ENCODE measurements at regions not wholly inside any gene's neighbourhood (a gene's known extent, or its start where the extent isn't known, plus 50 kb on each side); places are given as distances from the start of the nearest gene placed in this dataset.
A peak's percentile ranks its signal among the peaks of the same experiment; 100 is the strongest.

GRCh38 chr10:59595593-59595992, 114.1 kb downstream of the SLC16A9 start:
- no peak for DNase-seq (ENCODE audit: low spot score)

GRCh38 chr10:59593768-59594167, 115.9 kb downstream of the SLC16A9 start:
- no peak for DNase-seq (ENCODE audit: low spot score)

- DNase-seq (ENCODE audit: low spot score), result no peak
Measured at GRCh38 chr10:59589796-59590195, 119.9 kb downstream of the SLC16A9 start.

GRCh38 chr10:59588791-59589190, 120.9 kb downstream of the SLC16A9 start:
- no peak for DNase-seq (ENCODE audit: low spot score)

GRCh38 chr10:59587756-59588140, 121.9 kb downstream of the SLC16A9 start:
- DNase-seq (ENCODE audit: low spot score), result no peak

- DNase-seq (ENCODE audit: low spot score), result no peak
Measured at GRCh38 chr10:59587083-59587755, 122.4 kb downstream of the SLC16A9 start.

- no peak for DNase-seq (ENCODE audit: low spot score)
Measured at GRCh38 chr10:59586407-59586891, 123.2 kb downstream of the SLC16A9 start.

GRCh38 chr10:59585046-59585700, 124.5 kb downstream of the SLC16A9 start:
- DNase-seq (ENCODE audit: low spot score), result no peak

GRCh38 chr10:59582780-59583179, 126.9 kb downstream of the SLC16A9 start:
- DNase-seq (ENCODE audit: low spot score), result no peak

GRCh38 chr10:59582058-59582457, 127.6 kb downstream of the SLC16A9 start:
- DNase-seq (ENCODE audit: low spot score), result no peak

GRCh38 chr10:59580026-59580863, 129.4 kb downstream of the SLC16A9 start:
- peak; percentile 34 for DNase-seq (ENCODE audit: low spot score)

GRCh38 chr10:59578741-59579140, 130.9 kb downstream of the SLC16A9 start:
- DNase-seq (ENCODE audit: low spot score), result no peak

GRCh38 chr10:59577984-59578383, 131.7 kb downstream of the SLC16A9 start:
- no peak for DNase-seq (ENCODE audit: low spot score)

GRCh38 chr10:59575269-59575668, 134.4 kb downstream of the SLC16A9 start:
- DNase-seq (ENCODE audit: low spot score), result no peak

GRCh38 chr10:59563531-59563930, 146.1 kb downstream of the SLC16A9 start:
- no peak for DNase-seq (ENCODE audit: low spot score)

GRCh38 chr10:59562126-59562525, 147.5 kb downstream of the SLC16A9 start:
- no peak for DNase-seq (ENCODE audit: low spot score)

GRCh38 chr10:59561477-59562121, 148.1 kb downstream of the SLC16A9 start:
- no peak for DNase-seq (ENCODE audit: low spot score)

GRCh38 chr10:59560990-59561389, 148.7 kb downstream of the SLC16A9 start:
- no peak for DNase-seq (ENCODE audit: low spot score)

- DNase-seq (ENCODE audit: low spot score), result no peak
Measured at GRCh38 chr10:59560161-59560560, 149.5 kb downstream of the SLC16A9 start.

- no peak for DNase-seq (ENCODE audit: low spot score)
Measured at GRCh38 chr10:59558066-59558465, 151.6 kb downstream of the SLC16A9 start.

GRCh38 chr10:59557642-59558041, 152.0 kb downstream of the SLC16A9 start:
- DNase-seq (ENCODE audit: low spot score), result no peak

GRCh38 chr10:59557052-59557451, 152.6 kb downstream of the SLC16A9 start:
- peak; percentile 23 for DNase-seq (ENCODE audit: low spot score)
